HG03103 (cell line): ENCODE measurements at regions not wholly inside any gene's neighbourhood (a gene's known extent, or its start where the extent isn't known, plus 50 kb on each side); places are given as distances from the start of the nearest gene placed in this dataset.

ENCODE experiments used
- ATAC-seq: cut with Tn5 transposase; IDR thresholded peaks from one replicate; pipeline ENCODE4 v1.9.1; 2021; ENCODE audit warnings: low read depth; ENCODE audit not compliant: unreplicated experiment

GRCh38 chr5:104305602-104306001 is 743.0 kb upstream of the NUDT12 start:
- ATAC-seq: no peak

DNA sequence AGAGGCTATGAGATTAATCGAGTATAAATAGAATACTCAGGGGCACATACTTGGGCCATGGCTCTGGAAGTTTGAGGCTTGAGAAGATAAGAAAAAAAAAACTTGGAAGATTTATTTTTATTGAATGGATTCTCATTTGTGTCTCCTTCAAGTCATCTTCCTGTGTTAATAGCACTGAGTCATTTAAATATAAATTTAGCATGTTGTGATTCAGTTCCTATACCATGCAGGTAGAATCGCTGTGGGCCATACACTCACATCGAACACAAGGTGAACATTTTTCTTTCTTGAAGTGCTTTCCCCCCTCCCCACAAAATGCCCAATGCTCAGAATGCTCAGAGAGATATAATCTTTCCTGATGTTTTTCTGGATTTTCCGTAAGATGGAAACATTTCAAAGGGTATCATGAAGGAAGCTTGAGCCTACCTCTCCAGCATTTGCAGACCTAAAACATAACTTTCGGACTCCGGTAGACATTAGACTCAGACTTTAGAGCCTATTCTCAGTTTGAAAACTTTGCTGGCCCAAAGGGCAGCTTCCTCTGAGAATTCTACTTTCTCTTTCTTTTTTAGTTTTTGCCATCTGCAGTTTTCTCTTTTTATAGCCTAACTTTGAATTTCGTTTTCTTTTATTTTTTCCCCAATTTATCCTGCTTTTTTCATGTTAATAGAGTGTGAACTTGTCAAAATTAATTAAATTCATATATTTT is 737.6 kb upstream of the NUDT12 start:
- ATAC-seq: no peak

DNA sequence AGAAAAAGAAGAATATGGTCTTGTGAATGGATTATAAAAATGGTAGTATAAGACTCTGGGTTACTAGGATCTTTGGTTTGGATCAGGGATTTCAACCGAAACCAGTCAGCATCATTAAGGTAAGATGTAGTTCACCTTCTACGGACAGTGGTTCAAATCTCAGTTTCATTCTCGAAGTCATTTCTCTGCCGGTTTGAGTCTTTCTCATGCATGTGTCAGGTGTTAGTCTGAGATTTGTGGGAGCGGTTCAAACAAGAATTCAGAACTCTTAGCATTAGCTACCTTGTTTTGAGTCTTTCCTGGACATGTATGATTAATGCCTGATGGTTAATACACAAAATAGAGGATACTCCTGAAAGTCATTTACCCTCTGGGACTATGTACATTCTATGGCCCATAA is 735.9 kb upstream of the NUDT12 start:
- no peak for ATAC-seq

DNA sequence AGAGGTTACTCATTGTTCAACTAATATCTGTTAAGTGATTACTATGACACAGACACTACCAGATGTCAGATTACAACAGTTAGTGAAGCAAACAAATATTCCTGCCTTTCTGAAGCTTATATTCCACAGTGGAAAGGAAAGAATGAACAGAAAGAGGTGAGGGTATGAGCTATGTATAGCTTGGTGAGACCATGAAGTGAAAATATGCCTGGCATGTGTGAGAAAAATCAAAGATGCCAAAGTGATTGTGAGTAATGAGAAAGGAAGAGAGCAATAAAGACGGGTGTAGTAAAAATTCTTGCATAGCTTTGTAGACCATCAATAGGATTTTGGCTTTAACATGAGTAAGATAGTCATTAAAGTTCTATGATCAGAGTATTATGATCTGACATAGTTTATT is 734.5 kb upstream of the NUDT12 start:
- no peak for ATAC-seq

GRCh38 chr5:104295991-104296390 is 733.4 kb upstream of the NUDT12 start:
- no peak for ATAC-seq

DNA sequence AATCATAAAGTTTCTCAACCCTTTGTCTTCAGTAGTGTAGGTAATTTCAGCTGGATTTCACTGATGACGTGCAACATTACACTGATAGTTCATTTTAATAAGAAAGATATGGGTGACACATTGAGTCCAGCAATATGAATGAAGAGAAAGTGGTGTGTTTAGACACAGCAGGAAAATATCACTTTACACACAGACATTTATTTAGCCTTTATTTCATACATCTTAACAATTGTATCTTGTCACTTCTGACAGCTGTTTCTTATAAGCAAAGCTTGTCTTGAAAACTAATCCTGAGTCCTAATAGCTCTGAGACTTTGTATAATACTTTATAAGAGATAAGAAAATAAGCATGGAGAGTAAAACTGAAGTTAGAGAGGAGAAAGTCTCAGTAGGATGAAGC is 720.5 kb upstream of the NUDT12 start:
- ATAC-seq: no peak

DNA sequence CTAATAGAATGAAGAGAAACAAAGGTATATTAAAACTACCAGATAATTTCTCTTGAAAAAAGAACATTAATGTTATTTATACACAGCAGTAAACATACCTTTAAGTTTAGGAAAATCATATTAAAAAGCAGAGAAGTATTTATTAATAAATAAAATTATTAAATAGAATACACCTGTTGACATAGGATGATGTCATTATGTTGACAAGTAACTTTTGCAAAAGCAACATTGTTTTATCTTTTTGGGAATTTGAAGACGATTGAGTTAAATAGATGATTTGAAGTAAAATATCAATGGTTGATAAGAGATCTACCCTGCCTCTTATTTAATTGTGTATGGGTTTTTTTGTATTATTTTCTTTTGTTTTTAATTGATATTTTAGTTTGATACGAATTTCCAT is 711.1 kb upstream of the NUDT12 start:
- ATAC-seq: no peak

- no peak for ATAC-seq
Observed at GRCh38 chr5:104267320-104268015, 704.9 kb upstream of the NUDT12 start.

GRCh38 chr5:104266161-104266560 is 703.6 kb upstream of the NUDT12 start:
- ATAC-seq: no peak

- ATAC-seq: no peak
Observed at GRCh38 chr5:104265531-104266140, 703.0 kb upstream of the NUDT12 start.

- ATAC-seq: no peak
Observed at GRCh38 chr5:104247260-104247659, 684.7 kb upstream of the NUDT12 start.

DNA sequence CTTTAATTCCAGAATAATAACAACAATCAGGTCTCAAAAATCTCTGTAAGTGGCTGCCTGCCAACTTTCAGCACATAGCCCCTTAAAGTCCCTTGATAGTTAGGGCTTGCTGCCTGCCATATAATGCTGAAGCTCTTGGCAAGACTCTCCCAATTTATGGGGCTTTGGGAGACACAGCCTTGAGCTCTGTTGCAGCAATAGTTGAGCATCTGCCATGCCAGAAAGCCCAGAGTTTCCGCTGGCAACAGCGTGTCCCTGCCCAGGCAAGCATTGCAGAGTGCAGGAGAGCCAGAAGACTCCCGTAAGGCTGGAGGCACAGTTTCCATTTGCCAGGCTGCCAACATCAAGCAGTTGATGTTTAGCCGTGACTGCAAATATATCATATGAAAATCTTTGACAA is 678.5 kb upstream of the NUDT12 start:
- ATAC-seq: no peak

- no peak for ATAC-seq
Observed at GRCh38 chr5:104237586-104237985, 675.0 kb upstream of the NUDT12 start.

DNA sequence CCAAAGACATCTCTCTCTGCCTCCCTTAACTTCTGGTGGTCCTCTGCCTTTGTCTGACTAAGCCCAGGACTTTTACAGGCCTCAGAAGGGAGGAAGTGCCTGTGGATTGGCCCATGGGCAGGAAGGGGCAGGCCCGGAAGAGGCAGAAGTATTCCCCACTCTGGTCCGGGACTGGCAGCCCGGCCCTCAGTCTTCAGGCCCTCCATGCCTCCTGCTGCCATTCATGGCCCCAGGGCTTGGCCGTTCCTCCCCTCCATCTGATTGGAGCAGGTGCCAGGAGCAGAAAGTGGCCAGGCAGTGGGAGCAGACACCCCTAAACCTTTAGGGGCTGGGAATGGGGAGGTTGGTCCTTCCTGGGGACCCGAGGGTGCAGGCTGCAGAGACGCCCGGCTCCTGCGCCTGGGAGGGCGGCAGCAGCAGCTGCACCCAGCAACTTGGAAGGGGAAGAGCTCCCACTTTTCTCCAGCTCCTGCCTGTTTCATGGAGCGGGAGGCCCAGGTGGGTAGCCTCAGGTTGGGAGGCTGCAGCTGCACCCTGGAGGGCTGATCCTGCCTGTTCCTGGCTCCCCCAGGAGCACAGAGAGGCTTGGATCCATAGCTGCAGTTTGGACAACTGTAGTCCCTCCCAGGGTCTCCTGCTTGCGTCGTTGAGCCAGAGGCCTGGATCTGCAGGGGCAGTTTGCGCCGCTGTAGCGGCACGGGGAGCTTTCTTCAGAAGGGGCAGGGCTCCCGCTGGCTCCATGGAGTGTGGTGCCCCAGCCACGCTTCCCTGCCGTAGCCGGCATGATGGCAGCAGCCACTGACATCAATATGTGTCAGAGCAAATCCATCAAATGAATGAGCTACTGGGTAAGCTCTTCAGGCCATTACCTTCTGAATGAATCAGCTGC is 661.5 kb upstream of the NUDT12 start:
- no peak for ATAC-seq

GRCh38 chr5:104218200-104218599 is 655.6 kb upstream of the NUDT12 start:
- ATAC-seq: no peak

- no peak for ATAC-seq
Observed at GRCh38 chr5:104213216-104213615, 650.6 kb upstream of the NUDT12 start.

- no peak for ATAC-seq
Observed at GRCh38 chr5:104199771-104200170, 637.2 kb upstream of the NUDT12 start.

GRCh38 chr5:104198156-104198555 is 635.6 kb upstream of the NUDT12 start:
- ATAC-seq: no peak

GRCh38 chr5:104189909-104190308 is 627.3 kb upstream of the NUDT12 start:
- no peak for ATAC-seq

DNA sequence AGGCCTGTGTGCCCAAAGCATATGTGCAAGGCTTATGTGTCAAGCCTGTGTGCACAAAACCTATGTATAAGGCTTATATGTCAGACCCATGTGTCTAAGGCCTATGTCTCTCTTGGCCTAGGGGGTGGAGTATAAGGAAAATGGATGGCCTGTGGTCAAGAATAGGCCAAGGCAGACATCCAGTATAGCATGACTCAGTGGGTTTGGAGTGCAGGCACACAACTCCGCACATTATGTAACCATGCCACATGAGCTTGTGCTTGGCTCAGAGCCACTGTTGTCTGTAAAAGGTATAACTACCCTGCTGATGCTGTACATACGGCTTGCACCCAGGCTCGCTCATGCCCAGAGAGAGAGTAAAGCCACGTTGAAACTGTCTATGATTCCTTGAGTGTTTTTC is 626.4 kb upstream of the NUDT12 start:
- ATAC-seq: no peak

- ATAC-seq: no peak
Observed at GRCh38 chr5:104187656-104188055, 625.1 kb upstream of the NUDT12 start.
